Endodermal cell (in vitro differentiated cells): ENCODE measurements at regions not wholly inside any gene's neighbourhood (a gene's known extent, or its start where the extent isn't known, plus 50 kb on each side); places are given as distances from the start of the nearest gene placed in this dataset.

Experiments
- DNase-seq: peaks from one replicate; pipeline ENCODE4 v3.0.0-alpha.2; 2017
- H3K27ac ChIP-seq: 2 replicates; pipeline ENCODE4 v1.5.1; 2013; ENCODE audit warnings: mild to moderate bottlenecking, low read depth, low read length, moderate library complexity
- H3K27me3 ChIP-seq: 2 replicates; pipeline ENCODE4 v1.6.1; 2013; ENCODE audit warnings: mild to moderate bottlenecking, low read length, moderate library complexity; ENCODE audit not compliant: insufficient read depth, control insufficient read depth, poor library complexity, severe bottlenecking
- H3K36me3 ChIP-seq: 2 replicates; pipeline ENCODE4 v1.7.0; 2013; ENCODE audit warnings: mild to moderate bottlenecking, low read length, moderate library complexity; ENCODE audit not compliant: control insufficient read depth, insufficient read depth
- H3K4me1 ChIP-seq: one replicate; pipeline ENCODE4 v1.7.0; 2013; ENCODE audit warnings: low read length; ENCODE audit not compliant: control insufficient read depth, insufficient read depth
- H3K4me3 ChIP-seq: 2 replicates; pipeline ENCODE4 v1.5.1; 2013; ENCODE audit warnings: mild to moderate bottlenecking, low read length, moderate library complexity
- H3K9ac ChIP-seq: 2 replicates; pipeline ENCODE4 v1.6.1; 2013; ENCODE audit warnings: mild to moderate bottlenecking, low read length, moderate library complexity; ENCODE audit not compliant: poor library complexity, severe bottlenecking; ENCODE audit errors: extremely low read depth
- H3K9me3 ChIP-seq: 2 replicates; pipeline ENCODE4 v1.6.1; 2013; ENCODE audit warnings: mild to moderate bottlenecking, low read length, moderate library complexity; ENCODE audit not compliant: control insufficient read depth
- H3K27ac Mint-ChIP-seq: 2 replicates; pipeline ENCODE4 v1.8.0; 2020; ENCODE audit warnings: mixed read lengths
- H3K27me3 Mint-ChIP-seq: 2 replicates; pipeline ENCODE4 v1.8.0; 2021; ENCODE audit warnings: mild to moderate bottlenecking, mixed read lengths; ENCODE audit not compliant: insufficient read depth
- H3K36me3 Mint-ChIP-seq: 2 replicates; pipeline ENCODE4 v1.8.0; 2020; ENCODE audit warnings: low read depth, mixed read lengths
- H3K4me1 Mint-ChIP-seq: 2 replicates; pipeline ENCODE4 v1.8.0; 2020; ENCODE audit warnings: mixed read lengths
- H3K4me3 Mint-ChIP-seq: 2 replicates; pipeline ENCODE4 v1.8.0; 2020; ENCODE audit warnings: mild to moderate bottlenecking, moderate library complexity, mixed read lengths
- H3K9me3 Mint-ChIP-seq: 2 replicates; pipeline ENCODE4 v1.8.0; 2020; ENCODE audit warnings: mild to moderate bottlenecking, mixed read lengths
- CTCF ChIP-seq: fragments of 200-600 bp; sonication (generic); conservative IDR thresholded peaks from 2 replicates; pipeline ENCODE4 v1.5.0; 2021; ENCODE audit warnings: antibody characterized with exemption, mild to moderate bottlenecking
- WGBS, 2 experiments: methylation state at CpG; one replicate each; pipeline versions ENCODE4 v1.1.5 to v1.1.7; 2013; ENCODE audit warnings: missing lambda C conversion rate in 2 of 2, mixed read lengths in 1 of 2; ENCODE audit not compliant: insufficient coverage in 1 of 2, insufficient read length in 1 of 2; 5-methylcytosine and 5-hydroxymethylcytosine counted together

- Histone ChIP-seq H3K27ac (no peak overlapping the region), H3K36me3 (no peaks in the 10 kb centered on the region), H3K27me3 (no peaks in the 10 kb centered on the region), H3K4me1 (peaks cover 5% of the 10 kb centered on the region), H3K9me3 (no peaks in the 10 kb centered on the region), H3K4me3 (no peak overlapping the region), H3K9ac (no peak overlapping the region)
- H3K27ac Mint-ChIP-seq, result no peak overlapping the region
- peaks cover 7% of the 10 kb centered on the region for H3K4me1 Mint-ChIP-seq
- peaks cover 7% of the 10 kb centered on the region for H3K27me3 Mint-ChIP-seq
- H3K4me3 Mint-ChIP-seq, result no peak overlapping the region
- DNase-seq, result no peak
- no peak for TF ChIP-seq CTCF
- no peaks in the 10 kb centered on the region for H3K9me3 Mint-ChIP-seq
- H3K36me3 Mint-ChIP-seq, result no peaks in the 10 kb centered on the region
- WGBS, 2 experiments, result 92% methylated on average over 5 to 8 of the region's 8 CpGs
Observed at GRCh38 chr6:1125297-1125696, 186.6 kb upstream of the FOXQ1 start.

GRCh38 chr6:1124885-1125284, 187.0 kb upstream of the FOXQ1 start:
- WGBS, 2 experiments, result 72 to 78% methylated on average over 4 to 6 of the region's 6 CpGs
- no peaks in the 10 kb centered on the region for H3K36me3 Mint-ChIP-seq
- no peak overlapping the region for H3K4me3 Mint-ChIP-seq

GRCh38 chr6:1123386-1124375, 188.2 kb upstream of the FOXQ1 start:
- Histone ChIP-seq H3K9me3 (no peaks in the 10 kb centered on the region), H3K9ac (no peak overlapping the region), H3K27ac (no peak overlapping the region), H3K36me3 (no peaks in the 10 kb centered on the region), H3K27me3 (no peaks in the 10 kb centered on the region), H3K4me1 (peaks cover 5% of the 10 kb centered on the region), H3K4me3 (no peak overlapping the region)
- Mint-ChIP-seq H3K36me3 (no peaks in the 10 kb centered on the region), H3K27me3 (peaks cover 10% of the 10 kb centered on the region), H3K4me1 (peaks cover 7% of the 10 kb centered on the region), H3K27ac (no peak overlapping the region), H3K4me3 (no peak overlapping the region), H3K9me3 (no peaks in the 10 kb centered on the region)
- WGBS, 2 experiments, result 83 to 92% methylated on average over 3 to 5 of the region's 5 CpGs
- TF ChIP-seq CTCF, result no peak
- no peak for DNase-seq

More at GRCh38 chr6:1124885-1125284, 187.0 kb upstream of the FOXQ1 start:
- H3K27ac Mint-ChIP-seq, result no peak overlapping the region
- peaks cover 5% of the 10 kb centered on the region for H3K4me1 ChIP-seq
- DNase-seq, result no peak
- H3K4me3 ChIP-seq, result no peak overlapping the region
- no peak overlapping the region for H3K27ac ChIP-seq
- peaks cover 7% of the 10 kb centered on the region for H3K27me3 Mint-ChIP-seq
- H3K9ac ChIP-seq, result no peak overlapping the region
- no peaks in the 10 kb centered on the region for H3K9me3 Mint-ChIP-seq
- peaks cover 7% of the 10 kb centered on the region for H3K4me1 Mint-ChIP-seq
- no peaks in the 10 kb centered on the region for H3K27me3 ChIP-seq
- no peaks in the 10 kb centered on the region for H3K9me3 ChIP-seq
- no peaks in the 10 kb centered on the region for H3K36me3 ChIP-seq
- TF ChIP-seq CTCF, result no peak
